ENCODE measurements at regions not wholly inside any gene's neighbourhood (a gene's known extent, or its start where the extent isn't known, plus 50 kb on each side); places are given as distances from the start of the nearest gene placed in this dataset.

- CTCF ChIA-PET, result no interaction called here
- no peaks in the 10 kb centered on the region for H3K27me3 Mint-ChIP-seq
- no peak for ATAC-seq (ENCODE audit: poor library complexity)
Observed at GRCh38 chr13:61040181-61040580, 375.5 kb downstream of the PCDH20 start.

GRCh38 chr13:61039302-61039701, 376.3 kb downstream of the PCDH20 start:
- intact Hi-C loops (cut with DNase I, micrococcal nuclease), result no loop called here
- CTCF ChIA-PET, result no interaction called here
- no peak for TF ChIP-seq CTCF (IDR thresholded peaks at IDR 0.05)

More at GRCh38 chr13:61040181-61040580, 375.5 kb downstream of the PCDH20 start:
- Mint-ChIP-seq H3K9me3 (peaks cover 6% of the 10 kb centered on the region), H3K36me3 (ENCODE audit: low read depth) (no peaks in the 10 kb centered on the region), H3K4me1 (ENCODE audit: low read depth) (no peaks in the 10 kb centered on the region), H3K4me3 (no peak overlapping the region), H3K27ac (no peak overlapping the region)
- POLR2A ChIA-PET, result no interaction called here
- no peaks in the 10 kb centered on the region for H3K9me3 ChIP-seq (ENCODE audit: control insufficient read depth in 1 of 2, insufficient read depth in 1 of 2, low read length in 2 of 2)
- H3K36me3 ChIP-seq (ENCODE audit: insufficient read depth, low read length), result no peaks in the 10 kb centered on the region
- no peak for TF ChIP-seq CTCF (IDR thresholded peaks at IDR 0.05)
- intact Hi-C loops (cut with DNase I, micrococcal nuclease), result no loop called here
- no peak for DNase-seq
- H3K27me3 ChIP-seq (ENCODE audit: control insufficient read depth in 1 of 2, insufficient read depth in 2 of 2, low read length in 2 of 2), result no peaks in the 10 kb centered on the region
- no peak overlapping the region for H3K27ac ChIP-seq (ENCODE audit: low read depth in 1 of 2, low read length in 2 of 2)
- H3K4me3 ChIP-seq (ENCODE audit: low read length), result no peak overlapping the region
- H3K4me1 ChIP-seq (ENCODE audit: insufficient read depth, low read length), result no peaks in the 10 kb centered on the region

GRCh38 chr13:61036715-61037114, 378.9 kb downstream of the PCDH20 start:
- Histone ChIP-seq H3K9me3 (ENCODE audit: control insufficient read depth in 1 of 2, insufficient read depth in 1 of 2, low read length in 2 of 2) (no peaks in the 10 kb centered on the region), H3K27ac (ENCODE audit: low read depth in 1 of 2, low read length in 2 of 2) (no peak overlapping the region), H3K27me3 (ENCODE audit: control insufficient read depth in 1 of 2, insufficient read depth in 2 of 2, low read length in 2 of 2) (no peaks in the 10 kb centered on the region), H3K4me1 (ENCODE audit: insufficient read depth, low read length) (no peaks in the 10 kb centered on the region), H3K4me3 (ENCODE audit: low read length) (no peak overlapping the region), H3K36me3 (ENCODE audit: insufficient read depth, low read length) (no peaks in the 10 kb centered on the region)
- Mint-ChIP-seq H3K27me3 (no peaks in the 10 kb centered on the region), H3K27ac (no peak overlapping the region), H3K9me3 (peaks cover 8% of the 10 kb centered on the region), H3K4me3 (no peak overlapping the region), H3K4me1 (ENCODE audit: low read depth) (no peaks in the 10 kb centered on the region), H3K36me3 (ENCODE audit: low read depth) (no peaks in the 10 kb centered on the region)
- CTCF ChIA-PET, result no interaction called here
- POLR2A ChIA-PET, result no interaction called here
- no peak for ATAC-seq (ENCODE audit: poor library complexity)
- intact Hi-C loops (cut with DNase I, micrococcal nuclease), result no loop called here
- no peak for DNase-seq
- no peak for TF ChIP-seq CTCF (IDR thresholded peaks at IDR 0.05)

More at GRCh38 chr13:61039302-61039701, 376.3 kb downstream of the PCDH20 start:
- no peaks in the 10 kb centered on the region for H3K9me3 ChIP-seq (ENCODE audit: control insufficient read depth in 1 of 2, insufficient read depth in 1 of 2, low read length in 2 of 2)
- Mint-ChIP-seq H3K27me3 (no peaks in the 10 kb centered on the region), H3K9me3 (peaks cover 6% of the 10 kb centered on the region), H3K36me3 (ENCODE audit: low read depth) (no peaks in the 10 kb centered on the region), H3K27ac (no peak overlapping the region), H3K4me3 (no peak overlapping the region), H3K4me1 (ENCODE audit: low read depth) (no peaks in the 10 kb centered on the region)
- H3K27me3 ChIP-seq (ENCODE audit: control insufficient read depth in 1 of 2, insufficient read depth in 2 of 2, low read length in 2 of 2), result no peaks in the 10 kb centered on the region
- no peaks in the 10 kb centered on the region for H3K36me3 ChIP-seq (ENCODE audit: insufficient read depth, low read length)
- ATAC-seq (ENCODE audit: poor library complexity) (no peak), DNase-seq (no peak)
- no peaks in the 10 kb centered on the region for H3K4me1 ChIP-seq (ENCODE audit: insufficient read depth, low read length)
- POLR2A ChIA-PET, result no interaction called here
- H3K4me3 ChIP-seq (ENCODE audit: low read length), result no peak overlapping the region
- no peak overlapping the region for H3K27ac ChIP-seq (ENCODE audit: low read depth in 1 of 2, low read length in 2 of 2)
